ENCODE measurements at regions not wholly inside any gene's neighbourhood (a gene's known extent, or its start where the extent isn't known, plus 50 kb on each side); places are given as distances from the start of the nearest gene placed in this dataset.

DNA sequence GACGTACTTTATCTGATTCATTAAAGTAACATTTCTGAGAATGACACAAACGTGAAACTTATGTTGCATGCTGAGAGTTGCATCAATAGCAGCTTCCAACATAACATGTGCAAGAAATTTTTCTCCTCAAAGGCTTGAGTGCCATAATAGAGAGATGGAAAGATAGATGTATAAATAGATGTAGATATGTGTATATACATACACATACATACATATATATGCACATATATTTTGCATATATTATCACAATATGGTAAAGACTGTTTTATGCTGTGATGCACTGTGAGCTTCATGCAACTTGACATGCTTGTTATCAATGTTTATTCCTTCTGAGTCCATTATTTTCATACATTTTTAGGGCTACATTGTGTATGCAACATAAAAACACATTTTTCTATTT lies 270.6 kb upstream of the GALNTL6 start:
- TF ChIP-seq POLR2A (IDR thresholded peaks at IDR 0.05; ENCODE audit: low read depth, low read length) (no peak), POLR2AphosphoS5 (IDR thresholded peaks at IDR 0.05; ENCODE audit: low read depth, low read length) (no peak), TAF1 (IDR thresholded peaks at IDR 0.05; ENCODE audit: borderline replicate concordance, low read depth, low read length) (no peak)
